Peyer's patch (tissue), 4 donors: ENCODE measurements at regions not wholly inside any gene's neighbourhood (a gene's known extent, or its start where the extent isn't known, plus 50 kb on each side); places are given as distances from the start of the nearest gene placed in this dataset.

Source experiments
- DNase-seq, 3 donors: peaks; one replicate each; pipeline ENCODE4 v3.0.0-alpha.2; 2017 to 2019
- H3K27ac ChIP-seq, 4 donors: fragments of 200-600 bp; sonication (generic); one replicate each; pipeline ENCODE4 v1.5.1; 2016 to 2019
- H3K27me3 ChIP-seq, 2 donors: fragments of 200-600 bp; sonication (generic); one replicate each; pipeline ENCODE4 v1.5.1; 2019
- H3K36me3 ChIP-seq, 3 donors: fragments of 200-600 bp; sonication (generic); one replicate each; pipeline ENCODE4 v1.5.1; 2016 to 2019
- H3K4me1 ChIP-seq, 4 donors: fragments of 200-600 bp; sonication (generic); one replicate each; pipeline ENCODE4 v1.5.1; 2016 to 2019
- H3K4me3 ChIP-seq, 4 donors: fragments of 200-600 bp; sonication (generic); 1 replicate in 3 of 4; 2 replicates in 1 of 4; pipeline ENCODE4 v1.5.1; 2016 to 2019; ENCODE audit warnings: mild to moderate bottlenecking in 1 of 4
- H3K9me3 ChIP-seq, 4 donors: fragments of 200-600 bp; sonication (generic); one replicate each; pipeline ENCODE4 v1.5.1; 2016 to 2019; ENCODE audit warnings: mild to moderate bottlenecking in 1 of 4
- CTCF ChIP-seq, 6 experiments: fragments of 450-650 bp in 4 of 6; fragments of 200-600 bp in 2 of 6; sonication (generic) in 1 of 6; IDR thresholded peaks; one replicate each; pipeline ENCODE4 v1.5.1; 2017 to 2019; ENCODE audit warnings: antibody characterized with exemption in 6 of 6, mild to moderate bottlenecking in 3 of 6, moderate library complexity in 1 of 6
- POLR2A ChIP-seq, 2 donors: fragments of 450-650 bp; IDR thresholded peaks; one replicate each; pipeline ENCODE4 v1.5.1; 2017; ENCODE audit warnings: antibody characterized with exemption in 2 of 2, mild to moderate bottlenecking in 2 of 2, moderate library complexity in 2 of 2

GRCh38 chr10:128741680-128742079 is 615.5 kb upstream of the MKI67 start:
- DNase-seq, result no peak
- TF ChIP-seq POLR2A (IDR thresholded peaks at IDR 0.05) (no peak), CTCF (IDR thresholded peaks at IDR 0.05) (no peak)
- Histone ChIP-seq H3K27ac (no peak overlapping the region), H3K4me3 (no peak overlapping the region), H3K36me3 (no peaks in the 10 kb centered on the region), H3K9me3 (no peaks in the 10 kb centered on the region), H3K27me3 (no peaks in the 10 kb centered on the region), H3K4me1 (no peaks in the 10 kb centered on the region)

GRCh38 chr10:128744092-128744491 is 617.9 kb upstream of the MKI67 start:
- Histone ChIP-seq H3K36me3 (no peaks in the 10 kb centered on the region), H3K4me1 (no peaks in the 10 kb centered on the region), H3K9me3 (no peaks in the 10 kb centered on the region), H3K4me3 (no peak overlapping the region), H3K27me3 (no peaks in the 10 kb centered on the region), H3K27ac (no peak overlapping the region)
- DNase-seq, result no peak
- TF ChIP-seq CTCF (IDR thresholded peaks at IDR 0.05), result no peak

GRCh38 chr10:128744811-128745305 is 618.6 kb upstream of the MKI67 start:
- H3K36me3 ChIP-seq, result no peaks in the 10 kb centered on the region
- no peaks in the 10 kb centered on the region for H3K4me1 ChIP-seq
- TF ChIP-seq POLR2A (IDR thresholded peaks at IDR 0.05) (no peak), CTCF (IDR thresholded peaks at IDR 0.05) (no peak)
- no peak overlapping the region for H3K27ac ChIP-seq
- no peak for DNase-seq
- H3K9me3 ChIP-seq, result no peaks in the 10 kb centered on the region
- H3K4me3 ChIP-seq, result no peak overlapping the region
- no peaks in the 10 kb centered on the region for H3K27me3 ChIP-seq

- Histone ChIP-seq H3K36me3 (no peaks in the 10 kb centered on the region), H3K27me3 (no peaks in the 10 kb centered on the region), H3K4me3 (no peak overlapping the region), H3K27ac (no peak overlapping the region), H3K4me1 (no peaks in the 10 kb centered on the region), H3K9me3 (no peaks in the 10 kb centered on the region)
- DNase-seq, result no peak
- TF ChIP-seq POLR2A (IDR thresholded peaks at IDR 0.05), result no peak
- no peak for TF ChIP-seq CTCF (IDR thresholded peaks at IDR 0.05)
Observed at GRCh38 chr10:128747582-128748346, 621.5 kb upstream of the MKI67 start.

GRCh38 chr10:128751284-128751683 is 625.1 kb upstream of the MKI67 start:
- Histone ChIP-seq H3K36me3 (no peaks in the 10 kb centered on the region), H3K9me3 (no peaks in the 10 kb centered on the region), H3K4me1 (no peaks in the 10 kb centered on the region), H3K4me3 (no peak overlapping the region), H3K27ac (no peak overlapping the region), H3K27me3 (no peaks in the 10 kb centered on the region)
- DNase-seq, result no peak
- no peak for TF ChIP-seq CTCF (IDR thresholded peaks at IDR 0.05)
- no peak for TF ChIP-seq POLR2A (IDR thresholded peaks at IDR 0.05)
